ENCODE measurements at regions not wholly inside any gene's neighbourhood (a gene's known extent, or its start where the extent isn't known, plus 50 kb on each side); places are given as distances from the start of the nearest gene placed in this dataset.
"Not testable (repeated sequence)": the region's sequence is repeated elsewhere in the genome, so short reads cannot be mapped to it uniquely, and the experiment has no call there.

GRCh38 chr14:106626469-106626868 lies 1100.1 kb downstream of the TMEM121 start:
- H3K36me3 ChIP-seq (ENCODE audit: control insufficient read depth in 1 of 2, insufficient read depth in 2 of 2, low read length in 1 of 2); H3K9me3 ChIP-seq (ENCODE audit: control insufficient read depth, low read length); H3K27me3 ChIP-seq (ENCODE audit: control insufficient read depth in 1 of 2, insufficient read depth in 2 of 2, low read length in 1 of 2); H3K27ac ChIP-seq (ENCODE audit: low read depth in 1 of 2, low read length in 2 of 2); ATAC-seq (ENCODE audit: low FRiP score); intact Hi-C loops (cut with DNase I); H3K4me1 ChIP-seq (ENCODE audit: control insufficient read depth in 1 of 2, insufficient read depth in 2 of 2, low read length in 2 of 2); DNase-seq; H3K4me3 ChIP-seq (ENCODE audit: low read length in 2 of 2): not testable (repeated sequence)
- WGBS, 2 donors: 44 to 46% methylated on average over 4 of the region's 4 CpGs

- H3K4me1 ChIP-seq (ENCODE audit: control insufficient read depth in 1 of 2, insufficient read depth in 2 of 2, low read length in 2 of 2); H3K27me3 ChIP-seq (ENCODE audit: control insufficient read depth in 1 of 2, insufficient read depth in 2 of 2, low read length in 1 of 2); H3K9me3 ChIP-seq (ENCODE audit: control insufficient read depth, low read length); ATAC-seq (ENCODE audit: low FRiP score); H3K36me3 ChIP-seq (ENCODE audit: control insufficient read depth in 1 of 2, insufficient read depth in 2 of 2, low read length in 1 of 2); H3K4me3 ChIP-seq (ENCODE audit: low read length in 2 of 2); H3K27ac ChIP-seq (ENCODE audit: low read depth in 1 of 2, low read length in 2 of 2); DNase-seq; intact Hi-C loops (cut with DNase I): not testable (repeated sequence)
- 46 to 55% methylated on average over 19 to 20 of the region's 22 CpGs for WGBS, 2 donors
Observed at GRCh38 chr14:106626942-106627588, 1100.7 kb downstream of the TMEM121 start.

- H3K36me3 ChIP-seq (ENCODE audit: control insufficient read depth in 1 of 2, insufficient read depth in 2 of 2, low read length in 1 of 2): no peaks in the 10 kb centered on the region
- H3K4me3 ChIP-seq (ENCODE audit: low read length in 2 of 2): no peak overlapping the region
- ATAC-seq (ENCODE audit: low FRiP score): no peak
- no peaks in the 10 kb centered on the region for H3K4me1 ChIP-seq (ENCODE audit: control insufficient read depth in 1 of 2, insufficient read depth in 2 of 2, low read length in 2 of 2)
- no peaks in the 10 kb centered on the region for H3K9me3 ChIP-seq (ENCODE audit: control insufficient read depth, low read length)
- intact Hi-C loops (cut with DNase I): no loop called here
- no peaks in the 10 kb centered on the region for H3K27me3 ChIP-seq (ENCODE audit: control insufficient read depth in 1 of 2, insufficient read depth in 2 of 2, low read length in 1 of 2)
- 72 to 76% methylated on average over 6 of the region's 6 CpGs for WGBS, 2 donors
- no peak overlapping the region for H3K27ac ChIP-seq (ENCODE audit: low read depth in 1 of 2, low read length in 2 of 2)
- DNase-seq: no peak
Observed at GRCh38 chr14:106631879-106632278, 1105.5 kb downstream of the TMEM121 start.

- no peaks in the 10 kb centered on the region for H3K27me3 ChIP-seq (ENCODE audit: control insufficient read depth in 1 of 2, insufficient read depth in 2 of 2, low read length in 1 of 2)
- no peak overlapping the region for H3K4me3 ChIP-seq (ENCODE audit: low read length in 2 of 2)
- H3K9me3 ChIP-seq (ENCODE audit: control insufficient read depth, low read length): no peaks in the 10 kb centered on the region
- ATAC-seq (ENCODE audit: low FRiP score) (no peak), DNase-seq (no peak)
- intact Hi-C loops (cut with DNase I): no loop called here
- H3K4me1 ChIP-seq (ENCODE audit: control insufficient read depth in 1 of 2, insufficient read depth in 2 of 2, low read length in 2 of 2): no peaks in the 10 kb centered on the region
- WGBS, 2 donors: 44 to 66% methylated on average over 2 of the region's 2 CpGs
- no peaks in the 10 kb centered on the region for H3K36me3 ChIP-seq (ENCODE audit: control insufficient read depth in 1 of 2, insufficient read depth in 2 of 2, low read length in 1 of 2)
- no peak overlapping the region for H3K27ac ChIP-seq (ENCODE audit: low read depth in 1 of 2, low read length in 2 of 2)
Observed at GRCh38 chr14:106633721-106634120, 1107.3 kb downstream of the TMEM121 start.

- Histone ChIP-seq H3K27ac (ENCODE audit: low read depth in 1 of 2, low read length in 2 of 2) (no peak overlapping the region), H3K36me3 (ENCODE audit: control insufficient read depth in 1 of 2, insufficient read depth in 2 of 2, low read length in 1 of 2) (no peaks in the 10 kb centered on the region), H3K4me3 (ENCODE audit: low read length in 2 of 2) (no peak overlapping the region), H3K9me3 (ENCODE audit: control insufficient read depth, low read length) (no peaks in the 10 kb centered on the region), H3K27me3 (ENCODE audit: control insufficient read depth in 1 of 2, insufficient read depth in 2 of 2, low read length in 1 of 2) (no peaks in the 10 kb centered on the region), H3K4me1 (ENCODE audit: control insufficient read depth in 1 of 2, insufficient read depth in 2 of 2, low read length in 2 of 2) (no peaks in the 10 kb centered on the region)
- ATAC-seq (ENCODE audit: low FRiP score) (no peak), DNase-seq (no peak)
- intact Hi-C loops (cut with DNase I): no loop called here
- 25 to 27% methylated on average over 4 of the region's 4 CpGs for WGBS, 2 donors
Observed at GRCh38 chr14:106635569-106635968, 1109.2 kb downstream of the TMEM121 start.

GRCh38 chr14:106638786-106639452 lies 1112.5 kb downstream of the TMEM121 start:
- H3K27me3 ChIP-seq (ENCODE audit: control insufficient read depth in 1 of 2, insufficient read depth in 2 of 2, low read length in 1 of 2); H3K4me3 ChIP-seq (ENCODE audit: low read length in 2 of 2); H3K4me1 ChIP-seq (ENCODE audit: control insufficient read depth in 1 of 2, insufficient read depth in 2 of 2, low read length in 2 of 2); DNase-seq; H3K9me3 ChIP-seq (ENCODE audit: control insufficient read depth, low read length); H3K36me3 ChIP-seq (ENCODE audit: control insufficient read depth in 1 of 2, insufficient read depth in 2 of 2, low read length in 1 of 2); intact Hi-C loops (cut with DNase I); H3K27ac ChIP-seq (ENCODE audit: low read depth in 1 of 2, low read length in 2 of 2); ATAC-seq (ENCODE audit: low FRiP score): not testable (repeated sequence)
- WGBS, 2 donors: 40 to 50% methylated on average over 11 to 18 of the region's 25 CpGs

- DNase-seq (no peak), ATAC-seq (ENCODE audit: low FRiP score) (no peak)
- intact Hi-C loops (cut with DNase I): no loop called here
- Histone ChIP-seq H3K9me3 (ENCODE audit: control insufficient read depth, low read length) (no peaks in the 10 kb centered on the region), H3K36me3 (ENCODE audit: control insufficient read depth in 1 of 2, insufficient read depth in 2 of 2, low read length in 1 of 2) (no peaks in the 10 kb centered on the region), H3K27me3 (ENCODE audit: control insufficient read depth in 1 of 2, insufficient read depth in 2 of 2, low read length in 1 of 2) (no peaks in the 10 kb centered on the region), H3K4me1 (ENCODE audit: control insufficient read depth in 1 of 2, insufficient read depth in 2 of 2, low read length in 2 of 2) (no peaks in the 10 kb centered on the region), H3K27ac (ENCODE audit: low read depth in 1 of 2, low read length in 2 of 2) (no peak overlapping the region), H3K4me3 (ENCODE audit: low read length in 2 of 2) (no peak overlapping the region)
- WGBS, 2 donors: 33 to 48% methylated on average over 6 to 7 of the region's 7 CpGs
Observed at GRCh38 chr14:106642090-106642489, 1115.7 kb downstream of the TMEM121 start.

- H3K36me3 ChIP-seq (ENCODE audit: control insufficient read depth in 1 of 2, insufficient read depth in 2 of 2, low read length in 1 of 2); DNase-seq; H3K4me3 ChIP-seq (ENCODE audit: low read length in 2 of 2); ATAC-seq (ENCODE audit: low FRiP score); H3K27ac ChIP-seq (ENCODE audit: low read depth in 1 of 2, low read length in 2 of 2); H3K9me3 ChIP-seq (ENCODE audit: control insufficient read depth, low read length); intact Hi-C loops (cut with DNase I); H3K27me3 ChIP-seq (ENCODE audit: control insufficient read depth in 1 of 2, insufficient read depth in 2 of 2, low read length in 1 of 2); H3K4me1 ChIP-seq (ENCODE audit: control insufficient read depth in 1 of 2, insufficient read depth in 2 of 2, low read length in 2 of 2): not testable (repeated sequence)
- WGBS, 2 donors: 40 to 63% methylated on average over 6 of the region's 6 CpGs
Observed at GRCh38 chr14:106642971-106643370, 1116.6 kb downstream of the TMEM121 start.

- H3K36me3 ChIP-seq (ENCODE audit: control insufficient read depth in 1 of 2, insufficient read depth in 2 of 2, low read length in 1 of 2); intact Hi-C loops (cut with DNase I); H3K4me1 ChIP-seq (ENCODE audit: control insufficient read depth in 1 of 2, insufficient read depth in 2 of 2, low read length in 2 of 2); H3K4me3 ChIP-seq (ENCODE audit: low read length in 2 of 2); H3K27ac ChIP-seq (ENCODE audit: low read depth in 1 of 2, low read length in 2 of 2); H3K27me3 ChIP-seq (ENCODE audit: control insufficient read depth in 1 of 2, insufficient read depth in 2 of 2, low read length in 1 of 2); H3K9me3 ChIP-seq (ENCODE audit: control insufficient read depth, low read length); DNase-seq; ATAC-seq (ENCODE audit: low FRiP score): not testable (repeated sequence)
- WGBS, 2 donors: 23 to 32% methylated on average over 2 of the region's 2 CpGs
Observed at GRCh38 chr14:106648874-106649273, 1122.5 kb downstream of the TMEM121 start.
